Activated T-cell treated with anti-CD3 and anti-CD28 coated beads for 24 hours (primary cell): ENCODE measurements at regions not wholly inside any gene's neighbourhood (a gene's known extent, or its start where the extent isn't known, plus 50 kb on each side); places are given as distances from the start of the nearest gene placed in this dataset.
"Not testable (repeated sequence)": the region's sequence is repeated elsewhere in the genome, so short reads cannot be mapped to it uniquely, and the experiment has no call there.

ENCODE experiments used
- DNase-seq: peaks from one replicate; pipeline ENCODE4 v3.0.0-alpha.2; 2020; ENCODE audit warnings: low read depth

GRCh38 chr16:47858333-47858982 lies 297.3 kb downstream of the ABCC12 start:
- DNase-seq, result no peak

GRCh38 chr16:47855431-47855830 lies 300.4 kb downstream of the ABCC12 start:
- DNase-seq, result no peak

GRCh38 chr16:47854737-47855136 lies 301.1 kb downstream of the ABCC12 start:
- no peak for DNase-seq

GRCh38 chr16:47852991-47853390 lies 302.8 kb downstream of the ABCC12 start:
- no peak for DNase-seq

GRCh38 chr16:47851146-47851545 lies 304.6 kb downstream of the ABCC12 start:
- DNase-seq, result no peak

GRCh38 chr16:47849736-47850135 lies 306.1 kb downstream of the ABCC12 start:
- DNase-seq, result no peak

GRCh38 chr16:47848421-47849109 lies 307.2 kb downstream of the ABCC12 start:
- no peak for DNase-seq

- no peak for DNase-seq
Measured at GRCh38 chr16:47847220-47847970, 308.4 kb downstream of the ABCC12 start.

GRCh38 chr16:47834485-47835024 lies 321.2 kb downstream of the ABCC12 start:
- no peak for DNase-seq

- DNase-seq, result no peak
Measured at GRCh38 chr16:47833771-47834170, 322.0 kb downstream of the ABCC12 start.

- DNase-seq, result no peak
Measured at GRCh38 chr16:47829850-47830600, 325.8 kb downstream of the ABCC12 start.

- no peak for DNase-seq
Measured at GRCh38 chr16:47826070-47826469, 329.7 kb downstream of the ABCC12 start.

- DNase-seq, result no peak
Measured at GRCh38 chr16:47817048-47817447, 338.7 kb downstream of the ABCC12 start.

GRCh38 chr16:47816511-47816910 lies 339.3 kb downstream of the ABCC12 start:
- DNase-seq, result no peak

GRCh38 chr16:47815655-47816054 lies 340.1 kb downstream of the ABCC12 start:
- no peak for DNase-seq

- DNase-seq, result not testable (repeated sequence)
Measured at GRCh38 chr16:47811758-47812157, 344.0 kb downstream of the ABCC12 start.

- no peak for DNase-seq
Measured at GRCh38 chr16:47806309-47806847, 345.2 kb downstream of the PHKB start.

- DNase-seq, result no peak
Measured at GRCh38 chr16:47787696-47788095, 326.6 kb downstream of the PHKB start.

- DNase-seq, result no peak
Measured at GRCh38 chr16:47781673-47782072, 320.5 kb downstream of the PHKB start.

GRCh38 chr16:47780213-47780875 lies 319.2 kb downstream of the PHKB start:
- no peak for DNase-seq
